Astrocyte (in vitro differentiated cells and primary cell): ENCODE measurements at regions not wholly inside any gene's neighbourhood (a gene's known extent, or its start where the extent isn't known, plus 50 kb on each side); places are given as distances from the start of the nearest gene placed in this dataset.

ENCODE experiments used
- EZH2 ChIP-seq: IDR thresholded peaks from 2 replicates; pipeline ENCODE4 v1.6.1; 2012; ENCODE audit warnings: mild to moderate bottlenecking, low read length, inconsistent platforms; ENCODE audit not compliant: insufficient read depth
- TF ChIP-seq, protein P1 (sequence below): IDR thresholded peaks from 2 replicates; pipeline ENCODE4 v1.5.1; 2011; ENCODE audit warnings: low read depth, mild to moderate bottlenecking, inconsistent platforms, low read length, moderate library complexity; ENCODE audit not compliant: insufficient read depth

DNA sequence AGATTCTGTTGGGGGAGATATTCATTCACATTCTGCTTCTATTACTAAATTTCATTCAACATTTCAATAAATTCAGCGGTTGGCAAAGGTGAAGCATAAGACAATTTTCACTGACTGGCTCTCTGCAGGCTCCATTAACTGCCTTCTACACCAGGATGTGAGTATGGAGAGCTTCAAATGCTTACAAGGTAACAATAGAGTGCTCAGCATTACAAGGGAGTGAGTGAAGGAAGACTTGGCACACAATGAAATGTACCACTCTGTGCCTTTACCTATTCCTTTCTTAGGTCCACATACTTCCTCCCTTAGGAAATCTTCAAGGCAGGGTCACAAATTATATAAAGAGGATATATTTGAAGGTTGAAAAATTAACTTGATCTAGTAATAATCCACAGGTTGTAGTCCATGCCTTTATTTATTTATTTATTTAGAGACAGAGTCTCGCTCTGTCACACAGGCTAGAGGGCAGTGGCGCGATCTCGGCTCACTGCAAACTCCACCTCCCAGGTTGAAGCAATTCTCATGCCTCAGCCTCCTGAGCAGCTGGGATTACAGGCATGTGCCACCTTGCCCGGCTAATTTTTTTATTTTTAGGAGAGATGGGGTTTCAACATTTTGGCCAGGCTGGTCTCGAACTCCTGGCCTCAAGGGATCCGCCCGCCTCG, 76.6 kb upstream of the FAM169A start:
- TF ChIP-seq, protein P1, sequence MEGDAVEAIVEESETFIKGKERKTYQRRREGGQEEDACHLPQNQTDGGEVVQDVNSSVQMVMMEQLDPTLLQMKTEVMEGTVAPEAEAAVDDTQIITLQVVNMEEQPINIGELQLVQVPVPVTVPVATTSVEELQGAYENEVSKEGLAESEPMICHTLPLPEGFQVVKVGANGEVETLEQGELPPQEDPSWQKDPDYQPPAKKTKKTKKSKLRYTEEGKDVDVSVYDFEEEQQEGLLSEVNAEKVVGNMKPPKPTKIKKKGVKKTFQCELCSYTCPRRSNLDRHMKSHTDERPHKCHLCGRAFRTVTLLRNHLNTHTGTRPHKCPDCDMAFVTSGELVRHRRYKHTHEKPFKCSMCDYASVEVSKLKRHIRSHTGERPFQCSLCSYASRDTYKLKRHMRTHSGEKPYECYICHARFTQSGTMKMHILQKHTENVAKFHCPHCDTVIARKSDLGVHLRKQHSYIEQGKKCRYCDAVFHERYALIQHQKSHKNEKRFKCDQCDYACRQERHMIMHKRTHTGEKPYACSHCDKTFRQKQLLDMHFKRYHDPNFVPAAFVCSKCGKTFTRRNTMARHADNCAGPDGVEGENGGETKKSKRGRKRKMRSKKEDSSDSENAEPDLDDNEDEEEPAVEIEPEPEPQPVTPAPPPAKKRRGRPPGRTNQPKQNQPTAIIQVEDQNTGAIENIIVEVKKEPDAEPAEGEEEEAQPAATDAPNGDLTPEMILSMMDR, result no peak
- no peak for TF ChIP-seq EZH2
